HFFc6 (cell line): ENCODE measurements at regions not wholly inside any gene's neighbourhood (a gene's known extent, or its start where the extent isn't known, plus 50 kb on each side); places are given as distances from the start of the nearest gene placed in this dataset.

Source experiments
- DNase-seq: peaks from one replicate; pipeline ENCODE4 v3.0.0-alpha.2; 2018
- H3K27ac Mint-ChIP-seq: 2 replicates; pipeline ENCODE4 v1.8.0; 2020; ENCODE audit warnings: mild to moderate bottlenecking, mixed read lengths
- H3K27me3 Mint-ChIP-seq: 2 replicates; pipeline ENCODE4 v1.8.0; 2021; ENCODE audit warnings: mild to moderate bottlenecking, moderate library complexity, mixed read lengths; ENCODE audit not compliant: insufficient read depth
- H3K36me3 Mint-ChIP-seq: 2 replicates; pipeline ENCODE4 v1.8.0; 2021; ENCODE audit warnings: low read depth, mixed read lengths
- H3K4me1 Mint-ChIP-seq: 2 replicates; pipeline ENCODE4 v1.8.0; 2020; ENCODE audit warnings: low read depth, mixed read lengths
- H3K4me3 Mint-ChIP-seq: 2 replicates; pipeline ENCODE4 v1.8.0; 2020; ENCODE audit warnings: mild to moderate bottlenecking, moderate library complexity, mixed read lengths
- H3K9me3 Mint-ChIP-seq: 2 replicates; pipeline ENCODE4 v1.8.0; 2020; ENCODE audit warnings: mild to moderate bottlenecking, mixed read lengths
- TF ChIP-seq, protein P1 (sequence below): fragments of 200-600 bp; sonication (generic); IDR thresholded peaks from 2 replicates; pipeline ENCODE4 v1.5.0; 2021; ENCODE audit warnings: antibody characterized with exemption, mild to moderate bottlenecking

DNA sequence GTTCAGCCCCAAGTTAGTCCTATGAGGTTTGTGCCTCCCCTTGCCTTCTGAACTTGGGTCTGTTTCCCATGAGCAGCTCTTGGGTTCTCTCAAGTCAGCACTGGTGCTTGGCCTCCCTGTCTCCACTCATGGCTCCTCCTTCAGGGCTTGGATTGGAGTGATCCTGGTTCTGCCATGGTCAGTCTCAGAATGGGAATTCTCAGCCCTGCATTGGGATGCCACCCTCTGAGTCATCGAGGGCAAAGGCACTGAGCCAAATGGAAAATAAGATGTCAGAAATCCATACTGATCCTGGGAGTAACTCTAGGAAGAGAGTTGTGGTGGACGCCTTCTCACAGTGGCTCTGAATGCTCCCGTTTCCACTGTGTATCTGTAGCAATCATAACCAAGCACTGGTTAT, 233.4 kb upstream of the HABP2 start:
- H3K4me3 Mint-ChIP-seq: no peak overlapping the region
- peaks cover 4% of the 10 kb centered on the region for H3K4me1 Mint-ChIP-seq
- H3K27ac Mint-ChIP-seq: no peak overlapping the region
- H3K27me3 Mint-ChIP-seq: peaks cover 23% of the 10 kb centered on the region; the same call in 1 of the 2 replicates
- peaks cover 8% of the 10 kb centered on the region; the same call in 1 of the 2 replicates for H3K9me3 Mint-ChIP-seq
- TF ChIP-seq, protein P1, sequence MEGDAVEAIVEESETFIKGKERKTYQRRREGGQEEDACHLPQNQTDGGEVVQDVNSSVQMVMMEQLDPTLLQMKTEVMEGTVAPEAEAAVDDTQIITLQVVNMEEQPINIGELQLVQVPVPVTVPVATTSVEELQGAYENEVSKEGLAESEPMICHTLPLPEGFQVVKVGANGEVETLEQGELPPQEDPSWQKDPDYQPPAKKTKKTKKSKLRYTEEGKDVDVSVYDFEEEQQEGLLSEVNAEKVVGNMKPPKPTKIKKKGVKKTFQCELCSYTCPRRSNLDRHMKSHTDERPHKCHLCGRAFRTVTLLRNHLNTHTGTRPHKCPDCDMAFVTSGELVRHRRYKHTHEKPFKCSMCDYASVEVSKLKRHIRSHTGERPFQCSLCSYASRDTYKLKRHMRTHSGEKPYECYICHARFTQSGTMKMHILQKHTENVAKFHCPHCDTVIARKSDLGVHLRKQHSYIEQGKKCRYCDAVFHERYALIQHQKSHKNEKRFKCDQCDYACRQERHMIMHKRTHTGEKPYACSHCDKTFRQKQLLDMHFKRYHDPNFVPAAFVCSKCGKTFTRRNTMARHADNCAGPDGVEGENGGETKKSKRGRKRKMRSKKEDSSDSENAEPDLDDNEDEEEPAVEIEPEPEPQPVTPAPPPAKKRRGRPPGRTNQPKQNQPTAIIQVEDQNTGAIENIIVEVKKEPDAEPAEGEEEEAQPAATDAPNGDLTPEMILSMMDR: no peak
- no peak for DNase-seq
- no peaks in the 10 kb centered on the region for H3K36me3 Mint-ChIP-seq

DNA sequence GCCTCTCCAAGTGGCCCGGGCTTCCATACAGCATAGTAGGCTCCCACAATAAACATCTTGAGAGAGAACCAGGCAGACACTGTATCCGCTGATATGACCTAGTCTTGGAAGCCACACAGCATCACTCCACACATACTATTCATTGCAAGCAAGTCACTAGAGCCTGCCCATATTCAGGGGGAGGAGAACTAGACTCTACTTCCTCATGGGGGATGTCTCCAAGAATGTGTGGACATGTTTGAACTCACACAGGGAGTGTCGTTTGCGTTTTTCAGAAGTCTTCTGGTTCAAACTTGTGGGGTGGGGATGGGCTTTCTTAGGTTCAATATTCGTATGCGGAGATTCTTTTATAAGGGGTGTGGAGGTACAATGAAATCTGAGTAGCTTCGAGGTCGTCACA, 232.6 kb upstream of the HABP2 start:
- DNase-seq: no peak
- peaks cover 8% of the 10 kb centered on the region; the same call in 1 of the 2 replicates for H3K9me3 Mint-ChIP-seq
- TF ChIP-seq, protein P1: no peak
- H3K4me1 Mint-ChIP-seq: peaks cover 8% of the 10 kb centered on the region
- peaks cover 22% of the 10 kb centered on the region; the same call in 1 of the 2 replicates for H3K27me3 Mint-ChIP-seq
- no peak overlapping the region for H3K4me3 Mint-ChIP-seq
- H3K36me3 Mint-ChIP-seq: no peaks in the 10 kb centered on the region
- no peak overlapping the region for H3K27ac Mint-ChIP-seq

DNA sequence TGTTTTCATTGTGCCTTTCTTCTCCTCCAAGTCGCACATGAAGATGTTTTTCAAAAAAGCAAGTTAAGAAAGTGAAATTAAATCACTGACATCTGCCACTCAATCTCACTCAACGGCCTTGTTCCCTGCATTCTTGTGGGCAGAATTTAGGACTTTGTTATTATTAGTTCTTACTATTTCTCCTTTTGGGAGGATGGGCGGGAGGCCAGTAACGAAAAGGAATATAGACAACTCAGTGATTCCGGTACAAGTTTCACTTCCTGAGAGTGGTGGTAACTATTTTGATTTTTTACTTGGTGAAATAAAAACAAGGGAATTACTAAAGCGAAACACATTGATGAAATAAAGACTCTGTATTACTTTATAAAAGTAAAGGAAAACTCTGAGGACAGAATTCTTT, 231.9 kb upstream of the HABP2 start:
- H3K27me3 Mint-ChIP-seq: peaks cover 22% of the 10 kb centered on the region; the same call in 1 of the 2 replicates
- TF ChIP-seq, protein P1: no peak
- DNase-seq: no peak
- no peaks in the 10 kb centered on the region for H3K36me3 Mint-ChIP-seq
- no peak overlapping the region for H3K27ac Mint-ChIP-seq
- peaks cover 16% of the 10 kb centered on the region for H3K4me1 Mint-ChIP-seq
- H3K4me3 Mint-ChIP-seq: no peak overlapping the region
- H3K9me3 Mint-ChIP-seq: peaks cover 8% of the 10 kb centered on the region; the same call in 1 of the 2 replicates

DNA sequence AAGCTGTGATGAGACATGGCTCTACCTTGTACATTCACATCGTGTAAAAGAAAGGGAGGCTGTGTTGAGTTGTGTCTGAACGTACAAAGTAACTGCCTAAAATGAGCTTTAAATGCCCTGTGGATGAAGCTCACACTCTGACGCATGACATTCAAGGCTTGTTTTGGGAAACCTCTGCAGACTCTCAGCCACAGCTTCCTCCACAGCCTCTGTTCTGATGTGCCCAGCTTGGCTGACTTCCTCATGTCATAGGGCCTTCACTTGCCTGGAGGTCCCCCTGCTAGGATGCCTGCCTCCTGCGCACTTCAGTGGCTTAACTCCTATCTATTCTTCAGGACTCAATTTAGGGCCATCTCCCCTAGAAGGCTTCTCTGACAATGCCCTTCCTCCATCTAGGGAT, 230.0 kb upstream of the HABP2 start:
- H3K9me3 Mint-ChIP-seq: no peaks in the 10 kb centered on the region
- H3K27me3 Mint-ChIP-seq: peaks cover 18% of the 10 kb centered on the region; the same call in 1 of the 2 replicates
- H3K36me3 Mint-ChIP-seq: no peaks in the 10 kb centered on the region
- H3K4me3 Mint-ChIP-seq: no peak overlapping the region
- peaks cover 35% of the 10 kb centered on the region for H3K4me1 Mint-ChIP-seq
- no peak overlapping the region for H3K27ac Mint-ChIP-seq
- no peak for DNase-seq
- TF ChIP-seq, protein P1: no peak

DNA sequence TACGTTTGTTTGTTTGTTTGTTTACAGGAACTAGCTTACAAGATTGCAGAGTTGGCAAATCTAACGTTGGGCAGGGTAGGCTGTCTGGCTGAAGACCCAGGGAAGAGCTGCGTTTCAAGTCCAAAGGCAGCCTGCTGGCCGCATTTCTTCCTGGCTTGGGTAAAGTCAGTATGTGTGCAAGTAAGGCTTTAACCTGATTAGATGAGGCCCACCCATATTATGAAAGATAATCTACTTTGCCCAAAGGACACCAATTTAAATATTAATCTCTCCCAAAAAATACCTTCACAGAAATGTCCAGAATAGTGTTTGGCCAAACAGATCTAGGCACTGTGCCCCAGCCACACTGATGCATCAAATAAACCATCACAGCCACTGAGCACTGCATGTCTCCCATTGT, 228.9 kb upstream of the HABP2 start:
- Mint-ChIP-seq H3K4me1 (peaks cover 44% of the 10 kb centered on the region), H3K9me3 (no peaks in the 10 kb centered on the region), H3K36me3 (no peaks in the 10 kb centered on the region), H3K27ac (no peak overlapping the region), H3K27me3 (peaks cover 13% of the 10 kb centered on the region; the same call in 1 of the 2 replicates), H3K4me3 (no peak overlapping the region)
- TF ChIP-seq, protein P1: no peak
- no peak for DNase-seq
